ENCODE measurements at regions not wholly inside any gene's neighbourhood (a gene's known extent, or its start where the extent isn't known, plus 50 kb on each side); places are given as distances from the start of the nearest gene placed in this dataset.

DNA sequence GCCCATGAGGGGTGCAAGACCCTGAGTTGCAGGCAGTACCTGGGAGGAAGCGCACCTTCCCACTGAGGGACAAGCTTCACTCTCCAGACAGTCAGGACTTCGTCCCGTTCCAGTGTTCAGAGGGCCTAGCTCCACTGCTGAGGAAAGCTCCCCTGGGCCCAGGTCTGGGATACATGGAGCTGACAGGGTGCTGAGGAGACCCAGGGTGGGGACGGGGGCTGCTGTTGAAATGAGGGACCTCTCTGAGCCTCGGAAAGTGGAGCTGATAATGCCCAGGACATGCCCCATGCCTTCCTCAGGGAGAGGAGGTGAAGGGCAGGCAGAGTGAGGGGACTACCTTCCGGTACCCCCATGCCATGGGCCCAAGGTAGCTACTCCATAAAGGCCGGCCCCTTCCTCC lies 169.2 kb upstream of the MYCN start (continued):
- TF ChIP-seq, protein P1, sequence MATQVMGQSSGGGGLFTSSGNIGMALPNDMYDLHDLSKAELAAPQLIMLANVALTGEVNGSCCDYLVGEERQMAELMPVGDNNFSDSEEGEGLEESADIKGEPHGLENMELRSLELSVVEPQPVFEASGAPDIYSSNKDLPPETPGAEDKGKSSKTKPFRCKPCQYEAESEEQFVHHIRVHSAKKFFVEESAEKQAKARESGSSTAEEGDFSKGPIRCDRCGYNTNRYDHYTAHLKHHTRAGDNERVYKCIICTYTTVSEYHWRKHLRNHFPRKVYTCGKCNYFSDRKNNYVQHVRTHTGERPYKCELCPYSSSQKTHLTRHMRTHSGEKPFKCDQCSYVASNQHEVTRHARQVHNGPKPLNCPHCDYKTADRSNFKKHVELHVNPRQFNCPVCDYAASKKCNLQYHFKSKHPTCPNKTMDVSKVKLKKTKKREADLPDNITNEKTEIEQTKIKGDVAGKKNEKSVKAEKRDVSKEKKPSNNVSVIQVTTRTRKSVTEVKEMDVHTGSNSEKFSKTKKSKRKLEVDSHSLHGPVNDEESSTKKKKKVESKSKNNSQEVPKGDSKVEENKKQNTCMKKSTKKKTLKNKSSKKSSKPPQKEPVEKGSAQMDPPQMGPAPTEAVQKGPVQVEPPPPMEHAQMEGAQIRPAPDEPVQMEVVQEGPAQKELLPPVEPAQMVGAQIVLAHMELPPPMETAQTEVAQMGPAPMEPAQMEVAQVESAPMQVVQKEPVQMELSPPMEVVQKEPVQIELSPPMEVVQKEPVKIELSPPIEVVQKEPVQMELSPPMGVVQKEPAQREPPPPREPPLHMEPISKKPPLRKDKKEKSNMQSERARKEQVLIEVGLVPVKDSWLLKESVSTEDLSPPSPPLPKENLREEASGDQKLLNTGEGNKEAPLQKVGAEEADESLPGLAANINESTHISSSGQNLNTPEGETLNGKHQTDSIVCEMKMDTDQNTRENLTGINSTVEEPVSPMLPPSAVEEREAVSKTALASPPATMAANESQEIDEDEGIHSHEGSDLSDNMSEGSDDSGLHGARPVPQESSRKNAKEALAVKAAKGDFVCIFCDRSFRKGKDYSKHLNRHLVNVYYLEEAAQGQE (IDR thresholded peaks at IDR 0.05): no peak
- TF ChIP-seq KDM1A (IDR thresholded peaks at IDR 0.05; ENCODE audit: low read depth): no peak

DNA sequence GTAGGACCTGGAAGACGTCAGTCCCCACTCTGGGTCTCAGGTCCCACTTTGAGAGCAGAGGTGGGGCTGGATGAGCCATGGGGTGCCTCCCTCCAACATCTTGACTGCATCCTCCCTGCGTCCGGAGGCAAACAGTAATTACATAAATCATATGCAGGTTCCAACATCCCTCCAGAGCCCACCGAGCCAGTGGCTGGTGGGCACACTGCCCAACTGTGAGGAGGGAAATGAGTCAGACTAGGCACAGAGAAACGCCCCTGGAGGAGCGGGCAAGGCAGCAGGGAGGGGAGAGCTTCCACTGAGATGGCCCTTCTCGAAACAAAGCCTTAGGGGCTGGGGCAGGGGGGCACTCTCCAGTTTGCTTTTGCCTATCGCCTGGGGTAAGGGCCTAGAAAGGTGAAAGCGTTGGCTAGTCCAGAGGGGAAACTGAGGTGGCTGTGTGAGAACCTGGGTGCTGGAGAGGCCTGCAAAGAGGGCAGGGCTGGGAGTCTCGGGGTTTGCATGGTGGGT lies 168.2 kb upstream of the MYCN start:
- no peak overlapping the region for H3K4me3 ChIP-seq
- no peak for FAIRE-seq
- no peak overlapping the region for H3K4me2 ChIP-seq
- POLR2A ChIA-PET: no interaction called here
- H3K4me1 ChIP-seq: peaks cover 11% of the 10 kb centered on the region; the same call in 2 of the 3 replicates
- TF ChIP-seq POLR2A (IDR thresholded peaks at IDR 0.05; ENCODE audit: low read length) (no peak), HEYL (CRISPR knock-in tag; IDR thresholded peaks at IDR 0.05) (no peak), FOSL2 (IDR thresholded peaks at IDR 0.05) (no peak), FOSL2 (CRISPR knock-in tag; IDR thresholded peaks at IDR 0.05) (no peak), MYC (IDR thresholded peaks at IDR 0.05; ENCODE audit: borderline replicate concordance, low read length) (no peak), GATA3 (IDR thresholded peaks at IDR 0.05; ENCODE audit: borderline replicate concordance) (no peak), CBX8 (IDR thresholded peaks at IDR 0.05) (no peak)
- TF ChIP-seq, protein P2, sequence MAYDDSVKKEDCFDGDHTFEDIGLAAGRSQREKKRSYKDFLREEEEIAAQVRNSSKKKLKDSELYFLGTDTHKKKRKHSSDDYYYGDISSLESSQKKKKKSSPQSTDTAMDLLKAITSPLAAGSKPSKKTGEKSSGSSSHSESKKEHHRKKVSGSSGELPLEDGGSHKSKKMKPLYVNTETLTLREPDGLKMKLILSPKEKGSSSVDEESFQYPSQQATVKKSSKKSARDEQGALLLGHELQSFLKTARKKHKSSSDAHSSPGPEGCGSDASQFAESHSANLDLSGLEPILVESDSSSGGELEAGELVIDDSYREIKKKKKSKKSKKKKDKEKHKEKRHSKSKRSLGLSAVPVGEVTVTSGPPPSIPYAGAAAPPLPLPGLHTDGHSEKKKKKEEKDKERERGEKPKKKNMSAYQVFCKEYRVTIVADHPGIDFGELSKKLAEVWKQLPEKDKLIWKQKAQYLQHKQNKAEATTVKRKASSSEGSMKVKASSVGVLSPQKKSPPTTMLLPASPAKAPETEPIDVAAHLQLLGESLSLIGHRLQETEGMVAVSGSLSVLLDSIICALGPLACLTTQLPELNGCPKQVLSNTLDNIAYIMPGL (CRISPR knock-in tag; IDR thresholded peaks at IDR 0.05; ENCODE audit: borderline replicate concordance): no peak
- TF ChIP-seq, protein P3, sequence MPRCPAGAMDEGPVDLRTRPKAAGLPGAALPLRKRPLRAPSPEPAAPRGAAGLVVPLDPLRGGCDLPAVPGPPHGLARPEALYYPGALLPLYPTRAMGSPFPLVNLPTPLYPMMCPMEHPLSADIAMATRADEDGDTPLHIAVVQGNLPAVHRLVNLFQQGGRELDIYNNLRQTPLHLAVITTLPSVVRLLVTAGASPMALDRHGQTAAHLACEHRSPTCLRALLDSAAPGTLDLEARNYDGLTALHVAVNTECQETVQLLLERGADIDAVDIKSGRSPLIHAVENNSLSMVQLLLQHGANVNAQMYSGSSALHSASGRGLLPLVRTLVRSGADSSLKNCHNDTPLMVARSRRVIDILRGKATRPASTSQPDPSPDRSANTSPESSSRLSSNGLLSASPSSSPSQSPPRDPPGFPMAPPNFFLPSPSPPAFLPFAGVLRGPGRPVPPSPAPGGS (IDR thresholded peaks at IDR 0.05): no peak
- CTCF ChIA-PET: no interaction called here
- no peaks in the 10 kb centered on the region for H3K9me3 ChIP-seq
- H3K27ac ChIP-seq: no peak overlapping the region
- 56% methylated on average over 10 of the region's 10 CpGs for WGBS (ENCODE audit: missing lambda C conversion rate)
- ATAC-seq: no peak
- DNase-seq (ENCODE audit: low read depth in 1 of 2, low spot score in 1 of 2): no peak

DNA sequence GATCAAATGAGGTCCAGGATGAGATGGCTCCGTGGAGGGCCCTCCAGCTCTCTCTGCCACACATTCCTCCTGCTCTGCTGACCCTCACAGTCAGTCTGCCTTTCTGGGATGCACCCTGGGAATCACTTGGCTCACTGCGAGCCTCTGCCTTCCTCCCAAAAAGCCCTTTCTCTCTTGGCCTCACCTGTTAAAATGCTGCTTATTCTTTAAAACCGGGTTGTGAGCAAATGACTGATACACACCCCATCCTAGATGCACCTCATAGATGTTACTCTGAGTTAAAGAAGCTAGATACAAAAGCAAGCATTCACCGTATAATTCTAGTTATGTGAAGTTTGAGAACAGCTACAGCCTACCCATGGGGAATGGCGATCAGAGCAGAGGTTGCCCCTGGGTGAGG lies 167.7 kb upstream of the MYCN start:
- no peak for ATAC-seq

GRCh38 chr2:15773204-15773603 lies 167.1 kb upstream of the MYCN start:
- 61% methylated on average over 8 of the region's 8 CpGs for WGBS (ENCODE audit: missing lambda C conversion rate)
- Histone ChIP-seq H3K27ac (no peak overlapping the region), H3K9me3 (no peaks in the 10 kb centered on the region), H3K4me2 (no peak overlapping the region), H3K4me1 (peaks cover 12% of the 10 kb centered on the region; the same call in 2 of the 3 replicates), H3K4me3 (no peak overlapping the region)
- DNase-seq (ENCODE audit: low read depth in 1 of 2, low spot score in 1 of 2) (no peak), ATAC-seq (no peak), FAIRE-seq (no peak)
- POLR2A ChIA-PET: no interaction called here
- CTCF ChIA-PET: no interaction called here
- TF ChIP-seq ZNF302 (CRISPR knock-in tag; IDR thresholded peaks at IDR 0.05): no peak
- TF ChIP-seq HES2 (IDR thresholded peaks at IDR 0.05): no peak
- no peak for TF ChIP-seq HEYL (CRISPR knock-in tag; IDR thresholded peaks at IDR 0.05)
- TF ChIP-seq, protein P4, sequence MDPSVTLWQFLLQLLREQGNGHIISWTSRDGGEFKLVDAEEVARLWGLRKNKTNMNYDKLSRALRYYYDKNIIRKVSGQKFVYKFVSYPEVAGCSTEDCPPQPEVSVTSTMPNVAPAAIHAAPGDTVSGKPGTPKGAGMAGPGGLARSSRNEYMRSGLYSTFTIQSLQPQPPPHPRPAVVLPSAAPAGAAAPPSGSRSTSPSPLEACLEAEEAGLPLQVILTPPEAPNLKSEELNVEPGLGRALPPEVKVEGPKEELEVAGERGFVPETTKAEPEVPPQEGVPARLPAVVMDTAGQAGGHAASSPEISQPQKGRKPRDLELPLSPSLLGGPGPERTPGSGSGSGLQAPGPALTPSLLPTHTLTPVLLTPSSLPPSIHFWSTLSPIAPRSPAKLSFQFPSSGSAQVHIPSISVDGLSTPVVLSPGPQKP (IDR thresholded peaks at IDR 0.05; ENCODE audit: low read depth, low read length): no peak
- no peak for TF ChIP-seq PBX3 (IDR thresholded peaks at IDR 0.05)
- no peak for TF ChIP-seq FOSL2 (IDR thresholded peaks at IDR 0.05)
- no peak for TF ChIP-seq FOSL2 (CRISPR knock-in tag; IDR thresholded peaks at IDR 0.05)
- no peak for TF ChIP-seq CBX8 (IDR thresholded peaks at IDR 0.05)
- TF ChIP-seq PHF8 (IDR thresholded peaks at IDR 0.05; ENCODE audit: borderline replicate concordance, low read depth): no peak
- no peak for TF ChIP-seq RNF2 (IDR thresholded peaks at IDR 0.05; ENCODE audit: borderline replicate concordance, low read depth)
- TF ChIP-seq, protein P5, sequence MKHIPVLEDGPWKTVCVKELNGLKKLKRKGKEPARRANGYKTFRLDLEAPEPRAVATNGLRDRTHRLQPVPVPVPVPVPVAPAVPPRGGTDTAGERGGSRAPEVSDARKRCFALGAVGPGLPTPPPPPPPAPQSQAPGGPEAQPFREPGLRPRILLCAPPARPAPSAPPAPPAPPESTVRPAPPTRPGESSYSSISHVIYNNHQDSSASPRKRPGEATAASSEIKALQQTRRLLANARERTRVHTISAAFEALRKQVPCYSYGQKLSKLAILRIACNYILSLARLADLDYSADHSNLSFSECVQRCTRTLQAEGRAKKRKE (CRISPR knock-in tag; IDR thresholded peaks at IDR 0.05; ENCODE audit: low read depth): no peak
- TF ChIP-seq NFE2L2 (conservative IDR thresholded peaks at IDR 0.05; ENCODE audit: low read length): no peak

More for the DNA sequence above, 167.7 kb upstream of the MYCN start:
- no peak overlapping the region for H3K27ac ChIP-seq
- H3K4me1 ChIP-seq: peaks cover 12% of the 10 kb centered on the region; the same call in 2 of the 3 replicates
- ChIA-PET CTCF (no interaction called here), POLR2A (no interaction called here)
- WGBS (ENCODE audit: missing lambda C conversion rate): 46% methylated on average over 5 of the region's 5 CpGs
- no peaks in the 10 kb centered on the region for H3K9me3 ChIP-seq
- H3K4me2 ChIP-seq: no peak overlapping the region
- H3K4me3 ChIP-seq: no peak overlapping the region
- TF ChIP-seq CBX8 (IDR thresholded peaks at IDR 0.05) (no peak), HEYL (CRISPR knock-in tag; IDR thresholded peaks at IDR 0.05) (no peak), HOXA7 (CRISPR knock-in tag; IDR thresholded peaks at IDR 0.05) (no peak), ZFP36 (IDR thresholded peaks at IDR 0.05; ENCODE audit: borderline replicate concordance, partially characterized antibody) (no peak), SREBF2 (IDR thresholded peaks at IDR 0.05) (no peak), FOXS1 (CRISPR knock-in tag; IDR thresholded peaks at IDR 0.05) (no peak), POLR2A (IDR thresholded peaks at IDR 0.05; ENCODE audit: low read length) (no peak), HDAC2 (IDR thresholded peaks at IDR 0.05) (no peak), SMC3 (IDR thresholded peaks at IDR 0.05) (no peak), FOSB (CRISPR knock-in tag; IDR thresholded peaks at IDR 0.05) (no peak), GATA3 (IDR thresholded peaks at IDR 0.05; ENCODE audit: borderline replicate concordance) (no peak)
- FAIRE-seq (no peak), DNase-seq (ENCODE audit: low read depth in 1 of 2, low spot score in 1 of 2) (no peak)

All from A549 (cell line).